ENCODE measurements at regions not wholly inside any gene's neighbourhood (a gene's known extent, or its start where the extent isn't known, plus 50 kb on each side); places are given as distances from the start of the nearest gene placed in this dataset.
"Not testable (repeated sequence)": the region's sequence is repeated elsewhere in the genome, so short reads cannot be mapped to it uniquely, and the experiment has no call there.

DNA sequence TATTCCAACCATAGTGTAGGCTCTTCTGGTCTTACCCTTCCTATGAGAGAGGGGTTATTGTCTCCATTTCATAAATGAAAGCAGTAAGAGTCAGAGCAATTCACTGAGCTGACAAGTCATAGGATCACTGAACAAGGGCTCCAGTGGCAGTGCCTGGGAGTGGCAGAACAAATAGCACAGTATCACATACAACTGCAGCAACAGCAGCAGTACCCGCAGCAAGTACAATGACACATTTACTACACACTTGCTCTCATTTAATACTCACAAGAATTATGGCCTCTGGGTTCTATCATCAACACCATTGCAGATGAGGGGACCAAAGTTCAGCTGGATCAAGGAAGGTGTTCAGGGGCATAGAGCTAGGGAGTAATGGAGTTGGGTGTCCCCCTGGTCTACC is 218.8 kb downstream of the BCL2L11 start:
- not testable (repeated sequence) for H3K4me1 ChIP-seq (ENCODE audit: control insufficient read depth, insufficient read depth, low read length); H3K4me3 ChIP-seq (ENCODE audit: low read depth, low read length); H3K9me3 ChIP-seq (ENCODE audit: control insufficient read depth, insufficient read depth, low read length); H3K36me3 ChIP-seq (ENCODE audit: control insufficient read depth, insufficient read depth, low read length); H3K9ac ChIP-seq (ENCODE audit: low read depth, low read length); H3K27me3 ChIP-seq (ENCODE audit: control insufficient read depth, insufficient read depth, low read length)

GRCh38 chr2:111344590-111344989 is 223.9 kb downstream of the BCL2L11 start:
- H3K27me3 ChIP-seq (ENCODE audit: control insufficient read depth, insufficient read depth, low read length); H3K9ac ChIP-seq (ENCODE audit: low read depth, low read length); H3K4me1 ChIP-seq (ENCODE audit: control insufficient read depth, insufficient read depth, low read length); H3K4me3 ChIP-seq (ENCODE audit: low read depth, low read length); H3K9me3 ChIP-seq (ENCODE audit: control insufficient read depth, insufficient read depth, low read length); H3K36me3 ChIP-seq (ENCODE audit: control insufficient read depth, insufficient read depth, low read length): not testable (repeated sequence)

DNA sequence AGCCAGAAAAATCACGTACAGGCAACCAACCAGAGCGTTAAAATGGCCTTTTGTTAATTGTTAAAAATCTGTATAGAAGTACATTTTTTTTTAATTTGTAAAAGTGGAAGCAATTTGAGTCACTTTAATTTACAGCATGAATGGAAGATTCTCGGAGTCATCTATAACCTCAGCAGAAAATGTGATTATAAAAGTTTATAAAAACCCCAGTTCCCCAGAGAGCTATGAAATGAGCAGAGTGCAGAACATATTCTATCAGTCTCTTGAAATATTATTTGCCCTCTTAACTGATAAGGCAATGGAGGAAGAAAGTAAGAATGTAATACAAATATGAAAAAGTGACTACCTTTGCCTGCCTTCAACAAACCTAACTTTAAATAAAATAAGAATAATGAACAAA is 224.7 kb downstream of the BCL2L11 start:
- H3K4me1 ChIP-seq (ENCODE audit: control insufficient read depth, insufficient read depth, low read length); H3K27me3 ChIP-seq (ENCODE audit: control insufficient read depth, insufficient read depth, low read length); H3K4me3 ChIP-seq (ENCODE audit: low read depth, low read length); H3K9ac ChIP-seq (ENCODE audit: low read depth, low read length); H3K9me3 ChIP-seq (ENCODE audit: control insufficient read depth, insufficient read depth, low read length); H3K36me3 ChIP-seq (ENCODE audit: control insufficient read depth, insufficient read depth, low read length): not testable (repeated sequence)

DNA sequence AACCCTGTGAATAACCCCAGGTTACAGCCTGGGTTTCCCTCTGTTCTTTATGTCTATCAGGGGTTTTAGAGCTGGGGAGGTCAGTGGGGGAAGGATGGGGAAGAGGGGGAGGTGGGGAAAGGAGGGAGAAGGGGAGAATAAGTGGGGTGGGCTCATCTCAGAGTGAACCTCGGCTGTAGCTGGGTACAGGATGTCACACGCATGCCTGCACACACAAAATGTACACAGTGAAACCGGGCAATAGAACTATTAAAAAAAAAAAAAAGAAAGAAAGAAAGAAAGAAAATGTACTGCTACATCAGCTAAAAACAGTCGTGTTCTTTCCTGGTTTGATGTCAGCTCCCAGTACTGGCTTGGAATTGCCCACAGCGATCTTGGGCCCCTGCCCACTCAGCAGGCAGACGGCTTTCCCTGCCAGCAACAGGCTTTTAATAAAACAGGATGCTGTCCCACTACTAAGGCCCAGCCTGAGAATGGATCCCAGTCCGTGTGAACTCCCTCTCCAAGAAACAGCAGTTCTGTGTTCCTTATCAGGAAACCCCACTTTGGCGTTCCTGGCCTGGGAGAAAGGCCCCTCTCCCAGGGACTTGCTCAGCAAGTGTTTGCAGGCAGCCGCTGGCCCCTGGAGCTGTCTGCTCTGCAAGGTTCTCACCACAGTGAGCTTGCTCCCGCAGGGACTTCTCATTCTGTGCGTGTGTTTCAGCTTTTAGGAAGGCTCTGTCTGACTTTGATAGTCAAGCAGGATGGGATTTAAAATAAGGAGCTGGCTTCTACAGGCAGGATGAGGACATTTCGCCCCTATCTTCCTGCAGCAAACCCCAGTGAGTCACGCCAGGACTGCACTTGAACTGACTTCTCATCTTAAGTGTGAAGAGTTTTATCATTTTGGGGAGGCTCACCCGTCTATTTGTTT is 225.6 kb downstream of the BCL2L11 start:
- H3K36me3 ChIP-seq (ENCODE audit: control insufficient read depth, insufficient read depth, low read length); H3K9ac ChIP-seq (ENCODE audit: low read depth, low read length); H3K4me3 ChIP-seq (ENCODE audit: low read depth, low read length); H3K27me3 ChIP-seq (ENCODE audit: control insufficient read depth, insufficient read depth, low read length); H3K9me3 ChIP-seq (ENCODE audit: control insufficient read depth, insufficient read depth, low read length); H3K4me1 ChIP-seq (ENCODE audit: control insufficient read depth, insufficient read depth, low read length): not testable (repeated sequence)

DNA sequence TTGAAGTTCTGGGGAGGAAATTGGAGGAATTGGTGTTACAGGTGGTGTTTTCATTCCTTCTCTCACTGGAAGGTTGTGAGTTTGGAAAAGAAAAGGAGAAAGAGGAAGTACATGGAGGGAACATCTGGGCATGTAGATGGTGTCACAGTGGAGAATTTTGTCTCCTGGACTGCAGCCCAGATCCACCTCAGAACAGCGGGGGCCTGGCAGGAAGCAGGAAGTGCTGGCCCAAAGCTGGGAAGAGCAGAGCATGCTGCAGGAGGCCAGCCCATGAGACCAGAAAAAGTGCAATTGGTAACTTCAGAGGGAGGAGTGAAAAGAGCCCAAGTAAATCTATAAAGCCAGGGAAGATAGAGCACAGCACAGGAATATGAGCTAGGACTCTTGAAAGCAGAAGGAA is 227.0 kb downstream of the BCL2L11 start:
- H3K9ac ChIP-seq (ENCODE audit: low read depth, low read length); H3K4me3 ChIP-seq (ENCODE audit: low read depth, low read length); H3K4me1 ChIP-seq (ENCODE audit: control insufficient read depth, insufficient read depth, low read length); H3K36me3 ChIP-seq (ENCODE audit: control insufficient read depth, insufficient read depth, low read length); H3K9me3 ChIP-seq (ENCODE audit: control insufficient read depth, insufficient read depth, low read length); H3K27me3 ChIP-seq (ENCODE audit: control insufficient read depth, insufficient read depth, low read length): not testable (repeated sequence)

GRCh38 chr2:111348316-111348715 is 227.6 kb downstream of the BCL2L11 start:
- H3K27me3 ChIP-seq (ENCODE audit: control insufficient read depth, insufficient read depth, low read length); H3K36me3 ChIP-seq (ENCODE audit: control insufficient read depth, insufficient read depth, low read length); H3K4me3 ChIP-seq (ENCODE audit: low read depth, low read length); H3K9me3 ChIP-seq (ENCODE audit: control insufficient read depth, insufficient read depth, low read length); H3K9ac ChIP-seq (ENCODE audit: low read depth, low read length); H3K4me1 ChIP-seq (ENCODE audit: control insufficient read depth, insufficient read depth, low read length): not testable (repeated sequence)

- H3K9me3 ChIP-seq (ENCODE audit: control insufficient read depth, insufficient read depth, low read length); H3K4me3 ChIP-seq (ENCODE audit: low read depth, low read length); H3K4me1 ChIP-seq (ENCODE audit: control insufficient read depth, insufficient read depth, low read length); H3K36me3 ChIP-seq (ENCODE audit: control insufficient read depth, insufficient read depth, low read length); H3K9ac ChIP-seq (ENCODE audit: low read depth, low read length); H3K27me3 ChIP-seq (ENCODE audit: control insufficient read depth, insufficient read depth, low read length): not testable (repeated sequence)
Observed at GRCh38 chr2:111355022-111355817, 234.5 kb downstream of the BCL2L11 start.

- not testable (repeated sequence) for H3K36me3 ChIP-seq (ENCODE audit: control insufficient read depth, insufficient read depth, low read length); H3K27me3 ChIP-seq (ENCODE audit: control insufficient read depth, insufficient read depth, low read length); H3K9ac ChIP-seq (ENCODE audit: low read depth, low read length); H3K4me3 ChIP-seq (ENCODE audit: low read depth, low read length); H3K4me1 ChIP-seq (ENCODE audit: control insufficient read depth, insufficient read depth, low read length); H3K9me3 ChIP-seq (ENCODE audit: control insufficient read depth, insufficient read depth, low read length)
Observed at GRCh38 chr2:111355823-111356511, 235.3 kb downstream of the BCL2L11 start.

GRCh38 chr2:111356512-111357031 is 235.9 kb downstream of the BCL2L11 start:
- H3K9me3 ChIP-seq (ENCODE audit: control insufficient read depth, insufficient read depth, low read length); H3K27me3 ChIP-seq (ENCODE audit: control insufficient read depth, insufficient read depth, low read length); H3K4me1 ChIP-seq (ENCODE audit: control insufficient read depth, insufficient read depth, low read length); H3K36me3 ChIP-seq (ENCODE audit: control insufficient read depth, insufficient read depth, low read length); H3K4me3 ChIP-seq (ENCODE audit: low read depth, low read length); H3K9ac ChIP-seq (ENCODE audit: low read depth, low read length): not testable (repeated sequence)

GRCh38 chr2:111365986-111366640 is 245.4 kb downstream of the BCL2L11 start:
- H3K4me1 ChIP-seq (ENCODE audit: control insufficient read depth, insufficient read depth, low read length); H3K27me3 ChIP-seq (ENCODE audit: control insufficient read depth, insufficient read depth, low read length); H3K9me3 ChIP-seq (ENCODE audit: control insufficient read depth, insufficient read depth, low read length); H3K9ac ChIP-seq (ENCODE audit: low read depth, low read length); H3K36me3 ChIP-seq (ENCODE audit: control insufficient read depth, insufficient read depth, low read length); H3K4me3 ChIP-seq (ENCODE audit: low read depth, low read length): not testable (repeated sequence)

DNA sequence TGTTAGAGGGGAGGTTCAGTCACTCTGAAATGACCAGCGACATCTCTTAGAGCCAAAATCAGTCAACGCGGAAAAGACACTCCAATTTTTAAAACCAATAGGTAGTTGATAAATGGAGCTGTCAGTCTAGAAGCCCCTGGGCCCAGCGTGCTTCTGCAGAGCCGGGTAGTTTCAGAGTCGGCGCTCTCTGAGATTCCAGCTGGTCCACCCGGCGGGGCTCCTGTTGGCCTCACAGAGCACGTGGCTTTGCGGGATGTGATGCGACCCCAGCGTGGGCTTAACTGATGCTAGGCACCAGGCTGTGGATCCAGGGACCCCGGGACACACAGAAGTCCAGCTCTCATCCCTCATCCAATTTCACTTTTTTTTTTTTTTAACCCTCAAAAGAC is 245.9 kb downstream of the BCL2L11 start:
- not testable (repeated sequence) for H3K9me3 ChIP-seq (ENCODE audit: control insufficient read depth, insufficient read depth, low read length); H3K9ac ChIP-seq (ENCODE audit: low read depth, low read length); H3K4me3 ChIP-seq (ENCODE audit: low read depth, low read length); H3K4me1 ChIP-seq (ENCODE audit: control insufficient read depth, insufficient read depth, low read length); H3K36me3 ChIP-seq (ENCODE audit: control insufficient read depth, insufficient read depth, low read length); H3K27me3 ChIP-seq (ENCODE audit: control insufficient read depth, insufficient read depth, low read length)
